ENCODE measurements at regions not wholly inside any gene's neighbourhood (a gene's known extent, or its start where the extent isn't known, plus 50 kb on each side); places are given as distances from the start of the nearest gene placed in this dataset.
A peak's percentile ranks its signal among the peaks of the same experiment; 100 is the strongest.

DNA sequence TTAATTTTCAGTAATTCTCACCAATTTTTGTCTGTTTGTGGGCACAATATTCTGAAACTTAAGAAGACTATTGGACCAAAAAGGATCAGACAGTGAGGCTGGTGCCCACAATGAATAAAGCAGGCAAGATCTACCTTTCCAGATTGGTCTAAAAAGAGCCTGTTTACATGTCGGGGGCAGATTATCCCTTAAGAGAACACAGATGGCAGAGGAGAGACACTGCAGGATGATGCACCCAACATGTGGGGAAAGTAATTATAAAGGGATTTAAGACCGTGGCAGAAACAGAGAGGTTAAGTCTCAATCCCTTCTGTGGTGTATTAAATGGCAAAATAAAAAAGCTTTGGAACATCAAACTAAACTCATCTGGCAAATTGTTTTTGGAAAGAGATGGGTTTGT lies 331.8 kb upstream of the CDH11 start:
- no peaks in the 10 kb centered on the region for H3K27me3 ChIP-seq (ENCODE audit: control insufficient read depth, insufficient read depth, low read length)
- no peaks in the 10 kb centered on the region for H3K4me1 ChIP-seq (ENCODE audit: control insufficient read depth, extremely low read depth, insufficient read depth, low read length)
- no peaks in the 10 kb centered on the region for H3K79me2 ChIP-seq (ENCODE audit: control insufficient read depth, insufficient read depth, low read length)

DNA sequence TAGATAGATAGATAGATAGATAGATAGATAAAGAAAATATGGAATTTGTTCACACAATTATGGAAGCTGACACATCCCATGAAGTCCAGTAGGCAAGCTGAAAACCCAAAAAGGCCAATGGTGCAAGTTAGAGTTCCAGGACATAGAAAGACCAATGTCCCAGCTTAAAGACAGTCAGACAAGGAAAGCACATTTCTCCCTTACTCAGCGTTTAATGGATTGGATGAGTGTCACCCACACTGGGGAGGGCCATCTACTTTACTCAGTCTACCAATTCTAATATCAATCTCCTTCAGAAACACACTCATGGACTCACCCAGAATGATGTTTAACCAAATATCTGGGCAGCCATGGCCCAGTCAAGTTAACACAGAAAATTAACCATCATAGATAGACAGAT lies 327.7 kb upstream of the CDH11 start:
- Histone ChIP-seq H3K4me2 (ENCODE audit: extremely low read depth, insufficient read depth, low read length) (no peak overlapping the region), H3K9ac (ENCODE audit: insufficient read depth, low read length) (no peak overlapping the region), H3K4me3 (replicated peaks in 1 of 4; ENCODE audit: control extremely low read depth in 1 of 4, insufficient read depth in 1 of 4, low read depth in 3 of 4, low read length in 4 of 4) (no peak overlapping the region), H3K27ac (ENCODE audit: insufficient read depth, low read length) (no peak overlapping the region), H2AFZ (ENCODE audit: low read length) (no peak overlapping the region), H3K79me2 (ENCODE audit: control insufficient read depth, insufficient read depth, low read length) (no peaks in the 10 kb centered on the region), H3K4me1 (ENCODE audit: control insufficient read depth, extremely low read depth, insufficient read depth, low read length) (no peaks in the 10 kb centered on the region), H3K36me3 (ENCODE audit: control insufficient read depth, insufficient read depth, low read length) (no peaks in the 10 kb centered on the region), H3K27me3 (ENCODE audit: control insufficient read depth, insufficient read depth, low read length) (no peaks in the 10 kb centered on the region), H3K9me3 (ENCODE audit: control insufficient read depth, insufficient read depth, low read depth, low read length) (no peaks in the 10 kb centered on the region), H4K20me1 (ENCODE audit: control insufficient read depth, extremely low read depth, insufficient read depth, low read length) (no peaks in the 10 kb centered on the region)
- DNase-seq (ENCODE audit: low read depth in 2 of 2): no peak
- TF ChIP-seq CTCF (conservative IDR thresholded peaks at IDR 0.05 in 1 of 2, IDR thresholded peaks at IDR 0.05 in 1 of 2; ENCODE audit: low read depth in 1 of 2, low read length in 2 of 2) (no peak), EZH2 (IDR thresholded peaks at IDR 0.05; ENCODE audit: low read length, missing control alignments) (no peak)

More for the DNA sequence above, 331.8 kb upstream of the CDH11 start:
- TF ChIP-seq EZH2 (IDR thresholded peaks at IDR 0.05; ENCODE audit: low read length, missing control alignments) (no peak), CTCF (conservative IDR thresholded peaks at IDR 0.05 in 1 of 2, IDR thresholded peaks at IDR 0.05 in 1 of 2; ENCODE audit: low read depth in 1 of 2, low read length in 2 of 2) (no peak)
- Histone ChIP-seq H3K36me3 (ENCODE audit: control insufficient read depth, insufficient read depth, low read length) (no peaks in the 10 kb centered on the region), H3K4me2 (ENCODE audit: extremely low read depth, insufficient read depth, low read length) (no peak overlapping the region), H3K4me3 (replicated peaks in 1 of 4; ENCODE audit: control extremely low read depth in 1 of 4, insufficient read depth in 1 of 4, low read depth in 3 of 4, low read length in 4 of 4) (no peak overlapping the region), H3K27ac (ENCODE audit: insufficient read depth, low read length) (no peak overlapping the region), H4K20me1 (ENCODE audit: control insufficient read depth, extremely low read depth, insufficient read depth, low read length) (no peaks in the 10 kb centered on the region), H2AFZ (ENCODE audit: low read length) (no peak overlapping the region), H3K9ac (ENCODE audit: insufficient read depth, low read length) (no peak overlapping the region), H3K9me3 (ENCODE audit: control insufficient read depth, insufficient read depth, low read depth, low read length) (no peaks in the 10 kb centered on the region)
- no peak for DNase-seq (ENCODE audit: low read depth in 2 of 2)

DNA sequence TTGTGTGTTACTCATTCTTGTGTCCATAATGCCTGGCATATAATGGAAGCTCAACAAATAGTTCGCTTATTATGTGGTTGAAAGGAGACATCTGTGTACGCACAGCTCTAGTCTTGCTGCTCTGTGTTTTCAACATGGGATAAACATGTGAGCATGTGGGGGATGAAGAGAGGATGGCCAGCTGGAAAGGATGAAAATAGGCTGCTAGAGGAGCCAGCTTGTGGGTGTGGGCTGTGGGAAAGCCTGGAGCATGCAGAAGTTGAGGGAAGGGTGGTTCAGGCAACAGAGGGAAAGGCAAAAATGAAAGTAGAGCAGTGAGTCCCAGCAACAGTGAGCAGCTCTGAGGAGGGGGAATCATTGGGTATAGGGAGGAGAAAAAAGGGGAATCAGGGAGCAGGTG lies 324.6 kb upstream of the CDH11 start:
- TF ChIP-seq CTCF (conservative IDR thresholded peaks at IDR 0.05 in 1 of 2, IDR thresholded peaks at IDR 0.05 in 1 of 2; ENCODE audit: low read depth in 1 of 2, low read length in 2 of 2): no peak
- no peak for TF ChIP-seq EZH2 (IDR thresholded peaks at IDR 0.05; ENCODE audit: low read length, missing control alignments)
- Histone ChIP-seq H3K9me3 (ENCODE audit: control insufficient read depth, insufficient read depth, low read depth, low read length) (no peaks in the 10 kb centered on the region), H3K79me2 (ENCODE audit: control insufficient read depth, insufficient read depth, low read length) (no peaks in the 10 kb centered on the region), H3K4me3 (replicated peaks in 1 of 4; ENCODE audit: control extremely low read depth in 1 of 4, insufficient read depth in 1 of 4, low read depth in 3 of 4, low read length in 4 of 4) (no peak overlapping the region), H3K4me1 (ENCODE audit: control insufficient read depth, extremely low read depth, insufficient read depth, low read length) (no peaks in the 10 kb centered on the region), H3K4me2 (ENCODE audit: extremely low read depth, insufficient read depth, low read length) (no peak overlapping the region), H2AFZ (ENCODE audit: low read length) (no peak overlapping the region), H4K20me1 (ENCODE audit: control insufficient read depth, extremely low read depth, insufficient read depth, low read length) (no peaks in the 10 kb centered on the region), H3K36me3 (ENCODE audit: control insufficient read depth, insufficient read depth, low read length) (no peaks in the 10 kb centered on the region), H3K9ac (ENCODE audit: insufficient read depth, low read length) (no peak overlapping the region), H3K27ac (ENCODE audit: insufficient read depth, low read length) (no peak overlapping the region), H3K27me3 (ENCODE audit: control insufficient read depth, insufficient read depth, low read length) (no peaks in the 10 kb centered on the region)
- peak in 1 of 2 donors; percentile 0 for DNase-seq (ENCODE audit: low read depth in 2 of 2)
